ENCODE measurements at regions not wholly inside any gene's neighbourhood (a gene's known extent, or its start where the extent isn't known, plus 50 kb on each side); places are given as distances from the start of the nearest gene placed in this dataset.

- Histone ChIP-seq H3K36me3 (no peaks in the 10 kb centered on the region), H3K4me1 (no peaks in the 10 kb centered on the region), H3K27me3 (no peaks in the 10 kb centered on the region), H3K27ac (no peak overlapping the region), H3K4me3 (no peak overlapping the region), H3K9me3 (no peaks in the 10 kb centered on the region)
- no peak for DNase-seq
- intact Hi-C loops (cut with DNase I) = no loop called here
- TF ChIP-seq POLR2A (IDR thresholded peaks at IDR 0.05) (no peak), EP300 (IDR thresholded peaks at IDR 0.05) (no peak), CTCF (IDR thresholded peaks at IDR 0.05) (no peak), POLR2AphosphoS5 (IDR thresholded peaks at IDR 0.05) (no peak)
- WGBS, 2 donors = 91 to 93% methylated on average over 4 of the region's 4 CpGs
Observed at GRCh38 chr2:133846476-133846875, 278.2 kb upstream of the NCKAP5 start.

GRCh38 chr2:133847591-133847990 is 279.3 kb upstream of the NCKAP5 start:
- no peak for TF ChIP-seq POLR2AphosphoS5 (IDR thresholded peaks at IDR 0.05)
- TF ChIP-seq POLR2A (IDR thresholded peaks at IDR 0.05) = no peak
- TF ChIP-seq EP300 (IDR thresholded peaks at IDR 0.05) = no peak
- TF ChIP-seq CTCF (IDR thresholded peaks at IDR 0.05) = no peak
- H3K4me3 ChIP-seq = no peak overlapping the region
- H3K27me3 ChIP-seq = no peaks in the 10 kb centered on the region
- no peaks in the 10 kb centered on the region for H3K36me3 ChIP-seq
- H3K9me3 ChIP-seq = no peaks in the 10 kb centered on the region
- intact Hi-C loops (cut with DNase I) = no loop called here
- no peak for DNase-seq
- H3K27ac ChIP-seq = no peak overlapping the region
- WGBS, 2 donors = 91 to 92% methylated on average over 5 of the region's 5 CpGs
- H3K4me1 ChIP-seq = no peaks in the 10 kb centered on the region

- no peak overlapping the region for H3K4me3 ChIP-seq
- H3K27ac ChIP-seq = no peak overlapping the region
- WGBS, 2 donors = 67 to 87% methylated on average over 4 of the region's 4 CpGs
- no peaks in the 10 kb centered on the region for H3K36me3 ChIP-seq
- H3K4me1 ChIP-seq = no peaks in the 10 kb centered on the region
- TF ChIP-seq CTCF (IDR thresholded peaks at IDR 0.05) (no peak), POLR2AphosphoS5 (IDR thresholded peaks at IDR 0.05) (no peak), POLR2A (IDR thresholded peaks at IDR 0.05) (no peak), EP300 (IDR thresholded peaks at IDR 0.05) (no peak)
- intact Hi-C loops (cut with DNase I) = no loop called here
- no peaks in the 10 kb centered on the region for H3K27me3 ChIP-seq
- H3K9me3 ChIP-seq = no peaks in the 10 kb centered on the region
- no peak for DNase-seq
Observed at GRCh38 chr2:133848111-133848649, 279.9 kb upstream of the NCKAP5 start.

GRCh38 chr2:133849341-133849740 is 281.1 kb upstream of the NCKAP5 start:
- WGBS, 2 donors = 90 to 95% methylated on average over 1 of the region's 1 CpG
- Histone ChIP-seq H3K9me3 (no peaks in the 10 kb centered on the region), H3K4me3 (no peak overlapping the region), H3K36me3 (no peaks in the 10 kb centered on the region), H3K4me1 (no peaks in the 10 kb centered on the region), H3K27ac (no peak overlapping the region), H3K27me3 (no peaks in the 10 kb centered on the region)
- TF ChIP-seq POLR2AphosphoS5 (IDR thresholded peaks at IDR 0.05) (no peak), POLR2A (IDR thresholded peaks at IDR 0.05) (no peak), CTCF (IDR thresholded peaks at IDR 0.05) (no peak), EP300 (IDR thresholded peaks at IDR 0.05) (no peak)
- intact Hi-C loops (cut with DNase I) = no loop called here
- DNase-seq = no peak

- Histone ChIP-seq H3K27ac (no peak overlapping the region), H3K4me1 (no peaks in the 10 kb centered on the region), H3K27me3 (no peaks in the 10 kb centered on the region), H3K4me3 (no peak overlapping the region), H3K9me3 (no peaks in the 10 kb centered on the region), H3K36me3 (no peaks in the 10 kb centered on the region)
- no peak for TF ChIP-seq EP300 (IDR thresholded peaks at IDR 0.05)
- no peak for TF ChIP-seq POLR2AphosphoS5 (IDR thresholded peaks at IDR 0.05)
- no peak for TF ChIP-seq POLR2A (IDR thresholded peaks at IDR 0.05)
- TF ChIP-seq CTCF (IDR thresholded peaks at IDR 0.05) = no peak
- intact Hi-C loops (cut with DNase I) = no loop called here
- no peak for DNase-seq
- 86 to 89% methylated on average over 5 of the region's 5 CpGs for WGBS, 2 donors
Observed at GRCh38 chr2:133854603-133855200, 286.4 kb upstream of the NCKAP5 start.
